ENCODE measurements at regions not wholly inside any gene's neighbourhood (a gene's known extent, or its start where the extent isn't known, plus 50 kb on each side); places are given as distances from the start of the nearest gene placed in this dataset.

GRCh38 chr3:99356696-99357095, 281.7 kb upstream of the COL8A1 start:
- Mint-ChIP-seq H3K27ac (ENCODE audit: unreplicated experiment) (no peak overlapping the region), H3K4me1 (ENCODE audit: low read depth, unreplicated experiment) (no peaks in the 10 kb centered on the region), H3K4me3 (ENCODE audit: unreplicated experiment) (no peak overlapping the region), H3K36me3 (ENCODE audit: insufficient read depth, unreplicated experiment) (no peaks in the 10 kb centered on the region), H3K27me3 (ENCODE audit: insufficient read depth, unreplicated experiment) (peaks cover 7% of the 10 kb centered on the region), H3K9me3 (ENCODE audit: unreplicated experiment) (no peaks in the 10 kb centered on the region)
- no TSS peak for BruUV-seq (replicated peaks)
- CTCF ChIA-PET = no interaction called here
- POLR2A ChIA-PET = no interaction called here
- H3K9me3 ChIP-seq = no peaks in the 10 kb centered on the region
- no peak for DNase-seq
- TF ChIP-seq CTCF (IDR thresholded peaks at IDR 0.05; ENCODE audit: insufficient read depth in 1 of 2, low read depth in 1 of 2, low read length in 1 of 2, severe bottlenecking in 1 of 2, unreplicated experiment in 1 of 2) = no peak
- intact Hi-C loops (cut with micrococcal nuclease; ENCODE audit: unreplicated experiment) = no loop called here
- no peaks in the 10 kb centered on the region; the same call in 1 of the 2 replicates for H3K27me3 ChIP-seq (replicated peaks; ENCODE audit: control insufficient read depth, insufficient read depth, low read length)
- no peaks in the 10 kb centered on the region for H3K4me1 ChIP-seq
- H3K4me3 ChIP-seq (ENCODE audit: low read depth, low read length) = no peak overlapping the region
- H3K36me3 ChIP-seq (ENCODE audit: control insufficient read depth, insufficient read depth, low read length) = no peaks in the 10 kb centered on the region

GRCh38 chr3:99355465-99355864, 282.9 kb upstream of the COL8A1 start:
- Histone ChIP-seq H3K9me3 (no peaks in the 10 kb centered on the region), H3K36me3 (ENCODE audit: control insufficient read depth, insufficient read depth, low read length) (no peaks in the 10 kb centered on the region), H3K27me3 (replicated peaks; ENCODE audit: control insufficient read depth, insufficient read depth, low read length) (no peaks in the 10 kb centered on the region; the same call in 1 of the 2 replicates), H3K4me1 (no peaks in the 10 kb centered on the region), H3K4me3 (ENCODE audit: low read depth, low read length) (no peak overlapping the region)
- no TSS peak for BruUV-seq (replicated peaks)
- H3K4me1 Mint-ChIP-seq (ENCODE audit: low read depth, unreplicated experiment) = no peaks in the 10 kb centered on the region
- CTCF ChIA-PET = no interaction called here
- peaks cover 9% of the 10 kb centered on the region for H3K27me3 Mint-ChIP-seq (ENCODE audit: insufficient read depth, unreplicated experiment)
- no peaks in the 10 kb centered on the region for H3K36me3 Mint-ChIP-seq (ENCODE audit: insufficient read depth, unreplicated experiment)
- no peak for DNase-seq
- no peak overlapping the region for H3K4me3 Mint-ChIP-seq (ENCODE audit: unreplicated experiment)
- intact Hi-C loops (cut with micrococcal nuclease; ENCODE audit: unreplicated experiment) = no loop called here
- no peak for TF ChIP-seq CTCF (IDR thresholded peaks at IDR 0.05; ENCODE audit: insufficient read depth in 1 of 2, low read depth in 1 of 2, low read length in 1 of 2, severe bottlenecking in 1 of 2, unreplicated experiment in 1 of 2)
- H3K9me3 Mint-ChIP-seq (ENCODE audit: unreplicated experiment) = no peaks in the 10 kb centered on the region
- H3K27ac Mint-ChIP-seq (ENCODE audit: unreplicated experiment) = no peak overlapping the region
- POLR2A ChIA-PET = no interaction called here

GRCh38 chr3:99352811-99353210, 285.6 kb upstream of the COL8A1 start:
- intact Hi-C loops (cut with micrococcal nuclease; ENCODE audit: unreplicated experiment) = no loop called here
- no TSS peak for BruUV-seq (replicated peaks)
- no peaks in the 10 kb centered on the region for H3K4me1 Mint-ChIP-seq (ENCODE audit: low read depth, unreplicated experiment)
- H3K9me3 Mint-ChIP-seq (ENCODE audit: unreplicated experiment) = no peaks in the 10 kb centered on the region
- H3K4me3 Mint-ChIP-seq (ENCODE audit: unreplicated experiment) = no peak overlapping the region
- no peaks in the 10 kb centered on the region for H3K36me3 Mint-ChIP-seq (ENCODE audit: insufficient read depth, unreplicated experiment)
- Histone ChIP-seq H3K4me3 (ENCODE audit: low read depth, low read length) (no peak overlapping the region), H3K9me3 (no peaks in the 10 kb centered on the region), H3K27me3 (replicated peaks; ENCODE audit: control insufficient read depth, insufficient read depth, low read length) (no peaks in the 10 kb centered on the region; the same call in 1 of the 2 replicates), H3K4me1 (no peaks in the 10 kb centered on the region), H3K36me3 (ENCODE audit: control insufficient read depth, insufficient read depth, low read length) (no peaks in the 10 kb centered on the region)
- no peak for DNase-seq
- no peak for TF ChIP-seq CTCF (IDR thresholded peaks at IDR 0.05; ENCODE audit: insufficient read depth in 1 of 2, low read depth in 1 of 2, low read length in 1 of 2, severe bottlenecking in 1 of 2, unreplicated experiment in 1 of 2)
- no peak overlapping the region for H3K27ac Mint-ChIP-seq (ENCODE audit: unreplicated experiment)
- POLR2A ChIA-PET = no interaction called here
- H3K27me3 Mint-ChIP-seq (ENCODE audit: insufficient read depth, unreplicated experiment) = peaks cover 9% of the 10 kb centered on the region
- CTCF ChIA-PET = no interaction called here

Measured in Caco-2 (cell line).